GM18907 (cell line): ENCODE measurements at regions not wholly inside any gene's neighbourhood (a gene's known extent, or its start where the extent isn't known, plus 50 kb on each side); places are given as distances from the start of the nearest gene placed in this dataset.
"Not testable (repeated sequence)": the region's sequence is repeated elsewhere in the genome, so short reads cannot be mapped to it uniquely, and the experiment has no call there.

Source experiments
- ATAC-seq: cut with Tn5 transposase; IDR thresholded peaks from one replicate; pipeline ENCODE4 v1.9.1; 2021; ENCODE audit warnings: mild to moderate bottlenecking, moderate library complexity; ENCODE audit not compliant: unreplicated experiment

DNA sequence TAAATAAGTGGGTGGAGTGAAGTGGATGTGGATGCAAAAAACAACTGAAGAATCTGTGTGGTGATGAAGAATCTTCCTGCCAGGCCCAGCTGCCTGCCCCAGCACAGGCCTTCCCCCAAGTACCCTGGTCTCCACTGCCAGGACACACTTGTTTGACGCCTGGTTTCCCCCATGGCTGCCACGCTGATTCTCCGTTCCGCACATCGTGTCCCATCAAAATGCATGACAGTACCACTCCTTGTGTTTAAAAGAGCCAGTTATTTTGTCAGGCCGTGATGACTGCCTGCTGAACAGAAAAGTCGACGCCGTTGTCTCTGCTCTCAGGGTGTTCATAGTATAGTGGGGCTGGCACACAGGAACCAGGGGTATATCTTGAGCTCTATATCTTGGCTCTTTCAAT, 50.3 kb upstream of the KYNU start:
- no peak for ATAC-seq

GRCh38 chr2:142825861-142826260, 51.6 kb upstream of the KYNU start:
- no peak for ATAC-seq

GRCh38 chr2:142824756-142825155, 52.7 kb upstream of the KYNU start:
- ATAC-seq: no peak

DNA sequence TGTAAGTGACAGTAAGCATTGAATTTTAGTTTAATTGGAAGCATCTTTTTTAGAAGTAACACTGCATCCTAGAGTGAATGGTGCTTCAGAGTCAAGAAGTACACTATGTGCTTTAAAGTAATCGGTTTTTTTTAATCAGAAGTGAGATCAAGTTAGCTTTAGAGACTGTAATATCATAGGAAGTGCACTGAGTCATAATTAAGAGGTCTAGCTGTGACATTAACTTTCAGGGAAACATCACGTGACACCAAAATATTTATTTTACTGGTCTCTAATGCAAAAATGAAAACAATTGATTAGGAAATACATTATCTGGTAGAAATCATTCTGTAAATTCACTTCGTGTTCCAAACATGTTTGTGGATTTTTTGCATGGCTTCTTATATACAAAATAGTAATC, 55.3 kb upstream of the KYNU start:
- ATAC-seq: no peak

DNA sequence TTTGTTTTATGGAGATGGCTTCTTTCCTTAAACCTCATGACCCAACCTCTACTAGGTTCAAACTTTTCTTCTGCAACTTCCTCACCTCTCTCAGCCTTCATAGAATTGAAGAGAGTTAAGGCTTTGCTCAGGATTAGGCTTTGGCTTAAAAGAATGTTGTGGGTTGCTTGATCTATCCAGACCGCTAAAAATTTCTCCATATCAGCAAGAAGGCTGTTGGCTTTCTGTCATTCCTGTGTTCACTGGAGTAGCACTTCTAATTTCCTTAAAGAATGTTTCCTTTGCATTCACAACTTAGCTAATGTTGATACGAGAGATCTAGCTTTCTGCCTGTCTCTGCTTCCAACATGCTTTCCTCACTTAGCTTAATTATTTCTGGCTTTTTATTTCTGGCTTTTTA, 58.1 kb upstream of the KYNU start:
- ATAC-seq: no peak

DNA sequence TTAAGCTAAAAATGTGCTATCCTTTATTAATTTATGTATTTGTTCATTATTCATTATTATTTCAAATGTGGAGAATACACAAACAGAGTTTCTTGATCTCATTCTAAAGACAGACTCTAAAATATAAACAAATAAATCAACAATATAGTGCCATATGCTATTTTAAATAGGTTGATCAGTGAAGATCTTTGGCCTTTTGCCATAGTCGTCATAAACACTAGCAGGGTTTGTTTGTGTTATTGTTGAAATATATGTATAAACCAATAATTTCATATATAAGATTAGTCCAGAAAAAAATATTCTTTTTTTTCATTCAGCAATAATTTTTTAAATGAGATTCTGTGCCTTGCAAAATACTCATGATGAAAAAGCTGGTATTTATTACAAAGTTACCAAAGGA, 62.1 kb upstream of the KYNU start:
- no peak for ATAC-seq

- ATAC-seq: no peak
Observed at GRCh38 chr2:142813830-142814829, 63.3 kb upstream of the KYNU start.

- ATAC-seq: not testable (repeated sequence)
Observed at GRCh38 chr2:142811644-142812043, 65.8 kb upstream of the KYNU start.

- ATAC-seq: no peak
Observed at GRCh38 chr2:142805244-142805643, 72.2 kb upstream of the KYNU start.

DNA sequence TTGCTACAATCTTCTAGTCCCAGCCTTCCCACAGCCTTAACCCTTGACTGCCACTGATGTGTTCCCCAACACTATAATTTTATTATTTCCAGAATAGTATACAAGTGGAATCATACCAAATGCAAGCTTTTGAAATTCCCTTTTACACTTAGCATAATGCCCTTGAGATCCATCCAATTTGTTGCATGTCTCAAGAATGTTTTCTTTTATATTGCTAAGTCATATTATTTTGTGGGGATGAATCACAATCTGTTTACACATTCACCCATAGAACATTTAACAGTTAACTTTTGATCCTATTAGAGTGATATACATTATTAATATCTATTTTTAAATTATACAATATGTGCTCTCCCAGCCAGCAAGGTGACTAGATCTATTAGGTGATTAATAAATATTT, 74.3 kb upstream of the KYNU start:
- no peak for ATAC-seq

GRCh38 chr2:142796588-142796987, 80.9 kb upstream of the KYNU start:
- ATAC-seq: no peak

GRCh38 chr2:142796161-142796560, 81.3 kb upstream of the KYNU start:
- ATAC-seq: no peak

DNA sequence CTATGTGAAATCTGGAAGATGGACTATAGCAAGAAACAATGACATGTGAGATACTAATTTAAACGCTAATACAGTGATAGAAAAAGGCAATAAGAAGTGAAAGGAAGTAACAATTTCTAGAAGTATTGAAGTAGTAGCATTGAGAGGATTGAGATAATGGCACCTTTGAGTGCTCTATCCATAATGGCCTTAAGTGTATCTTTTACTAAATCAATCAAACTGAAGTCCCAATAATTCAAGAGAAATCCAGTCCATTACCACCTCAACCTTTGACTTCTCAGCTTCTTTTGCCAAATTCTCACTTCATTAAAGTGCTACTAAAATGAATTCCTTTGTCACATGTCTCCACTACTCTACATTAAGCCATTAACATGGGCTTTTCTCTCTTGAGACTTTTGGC, 82.6 kb upstream of the KYNU start:
- no peak for ATAC-seq

DNA sequence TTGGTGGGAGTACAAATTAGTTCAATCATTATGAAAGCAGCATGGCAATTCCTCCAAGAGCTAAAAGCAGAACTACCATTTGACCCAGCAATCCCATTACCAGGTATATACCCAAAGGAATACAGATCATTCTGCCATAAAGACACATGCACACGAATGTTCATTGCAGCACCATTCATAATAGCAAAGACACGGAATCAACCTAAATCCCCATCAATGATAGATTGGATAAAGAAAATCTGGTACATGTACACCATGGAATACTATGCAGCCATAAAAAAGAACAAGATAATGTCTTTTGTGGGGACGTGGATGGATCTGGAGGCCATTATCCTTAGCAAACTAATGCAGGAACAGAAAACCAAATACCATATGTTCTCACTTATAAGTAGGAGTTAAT, 85.1 kb upstream of the KYNU start:
- ATAC-seq: not testable (repeated sequence)

DNA sequence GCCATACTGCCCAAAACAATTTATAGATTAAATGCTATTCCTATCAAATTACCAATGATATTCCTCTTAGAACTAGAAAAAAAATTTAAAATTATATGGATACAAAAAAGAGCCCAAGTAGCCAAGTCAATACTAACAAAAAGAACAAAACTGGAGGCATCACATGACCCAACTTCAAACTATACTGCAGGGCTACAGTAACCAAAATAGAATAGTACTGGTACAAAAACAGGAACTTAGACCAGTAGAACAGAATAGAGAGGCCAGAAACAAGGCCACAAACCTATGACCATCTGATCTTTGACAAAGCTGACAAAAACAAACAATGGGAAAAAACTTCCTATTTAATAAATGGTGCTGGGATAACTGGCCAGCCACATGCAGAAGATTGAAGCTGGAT, 86.1 kb upstream of the KYNU start:
- no peak for ATAC-seq

- ATAC-seq: no peak
Observed at GRCh38 chr2:142786918-142787702, 90.4 kb upstream of the KYNU start.

- no peak for ATAC-seq
Observed at GRCh38 chr2:142782942-142783443, 94.5 kb upstream of the KYNU start.

DNA sequence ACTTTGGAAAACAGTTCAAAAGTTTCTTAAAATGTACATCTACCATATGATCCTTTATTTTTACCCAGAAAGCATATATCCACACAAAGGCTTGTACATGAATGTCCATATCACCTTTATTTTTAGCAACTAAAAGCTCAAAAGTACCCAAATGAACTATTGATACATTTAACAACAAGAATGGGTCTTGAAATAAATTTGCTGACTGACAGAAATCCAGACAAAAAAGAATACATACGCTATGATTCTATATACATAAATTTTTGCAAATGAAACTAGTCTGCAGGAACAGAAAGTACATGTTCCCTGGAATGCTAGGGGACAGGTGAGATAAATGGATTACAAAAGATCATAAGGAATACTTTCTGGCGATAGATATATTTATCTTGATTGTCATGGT, 96.3 kb upstream of the KYNU start:
- ATAC-seq: no peak

DNA sequence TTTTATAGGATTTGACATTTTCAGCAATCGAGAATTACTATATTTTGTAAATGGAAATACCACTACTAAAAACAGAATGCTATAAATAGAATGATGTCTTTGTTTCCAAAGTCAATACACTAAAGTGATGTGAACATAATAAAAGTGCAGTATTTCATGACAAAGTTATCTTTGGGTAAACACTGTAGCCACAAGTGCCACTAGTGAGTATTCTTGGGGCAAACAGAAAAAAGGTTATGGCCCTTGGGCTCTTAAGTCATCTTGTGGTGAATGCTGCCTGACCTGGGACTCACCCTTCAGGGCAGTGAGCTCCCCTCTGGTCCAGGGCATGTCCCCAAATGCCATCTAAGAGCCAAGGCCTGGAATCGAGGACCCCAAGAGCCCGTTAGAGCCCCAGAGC, 99.2 kb upstream of the KYNU start:
- no peak for ATAC-seq

DNA sequence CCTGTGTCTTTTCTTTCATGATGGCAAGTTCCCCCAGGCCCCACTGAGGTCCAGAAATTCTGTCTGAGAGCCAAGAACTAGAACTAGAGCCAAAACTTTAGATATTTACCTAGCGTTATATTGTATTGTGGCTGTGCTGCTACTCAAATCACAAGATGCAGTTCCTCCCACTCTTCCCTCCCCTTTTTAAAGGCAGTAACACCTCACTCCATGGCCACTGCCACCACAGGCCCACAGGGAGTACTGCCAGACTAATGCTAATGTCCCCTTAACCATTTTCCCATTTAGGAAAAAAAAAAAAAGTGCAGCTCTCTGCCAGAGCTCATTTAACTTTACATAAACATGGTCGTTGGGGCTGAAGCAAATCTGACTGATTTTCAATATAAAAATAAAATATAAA, 99.7 kb upstream of the KYNU start:
- no peak for ATAC-seq

DNA sequence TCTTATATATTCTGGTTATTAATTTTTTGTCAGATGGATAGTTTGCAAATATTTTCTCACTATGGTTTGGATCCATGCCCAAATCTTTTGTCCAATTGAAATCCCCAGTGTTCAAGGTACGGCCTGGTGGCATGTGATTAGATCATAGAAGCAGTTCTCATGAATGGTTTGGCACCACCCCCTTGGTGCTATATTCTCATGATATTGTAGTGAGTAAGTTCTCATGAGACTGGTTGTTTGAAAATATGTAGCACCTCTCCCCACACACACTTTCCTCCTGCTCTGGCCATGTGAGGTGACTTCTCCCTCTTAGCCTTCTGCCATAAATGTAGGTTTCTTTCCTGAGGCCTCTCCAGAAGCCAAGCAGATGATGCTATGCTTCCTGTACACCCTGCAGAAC, 107.7 kb upstream of the KYNU start:
- no peak for ATAC-seq

GRCh38 chr2:142767847-142768246, 109.6 kb upstream of the KYNU start:
- ATAC-seq: no peak
